CD4-positive, alpha-beta T cell (primary cell): ENCODE measurements at regions not wholly inside any gene's neighbourhood (a gene's known extent, or its start where the extent isn't known, plus 50 kb on each side); places are given as distances from the start of the nearest gene placed in this dataset.

ENCODE experiments used
- ATAC-seq: fragments of 200-7000 bp; cut with Tn5 transposase; one replicate; pipeline ENCODE4 v1.10.0; 2022; ENCODE audit warnings: mild to moderate bottlenecking; ENCODE audit not compliant: poor library complexity
- CTCF ChIA-PET: fragments of 350-600 bp; sonication (Branson Sonifier 250); formaldehyde crosslinking; loops from one replicate; lab custom pipeline; 2021; ENCODE audit warnings: antibody characterized with exemption, inconsistent platforms; lab: Charles Lee
- POLR2A ChIA-PET: fragments of 350-600 bp; sonication (Branson Sonifier 250); formaldehyde crosslinking; loops from one replicate; lab custom pipeline; 2021; ENCODE audit warnings: antibody characterized with exemption, inconsistent platforms; lab: Charles Lee
- DNase-seq, 14 experiments: peaks; one replicate each; pipeline ENCODE4 v3.0.0-alpha.2; 2013 to 2020; ENCODE audit warnings: mixed read lengths in 2 of 14
- H3K27ac ChIP-seq, 2 donors: one replicate each; pipeline versions ENCODE4 v1.5.1 to v1.7.0; 2013; ENCODE audit warnings: low read length in 2 of 2, low read depth in 1 of 2, mild to moderate bottlenecking in 1 of 2
- H3K27me3 ChIP-seq, 2 experiments: 1 replicate in 1 of 2; 2 replicates in 1 of 2; pipeline versions ENCODE4 v1.6.1 to v1.7.0; 2013; ENCODE audit warnings: low read length in 2 of 2, control low read depth in 1 of 2, mild to moderate bottlenecking in 1 of 2, moderate library complexity in 1 of 2; ENCODE audit not compliant: insufficient read depth in 2 of 2, control insufficient read depth in 1 of 2
- H3K36me3 ChIP-seq: one replicate; pipeline ENCODE4 v1.6.1; 2013; ENCODE audit warnings: low read length, control low read depth; ENCODE audit not compliant: insufficient read depth
- H3K4me1 ChIP-seq: one replicate; pipeline ENCODE4 v1.6.1; 2013; ENCODE audit warnings: low read length, control low read depth; ENCODE audit not compliant: insufficient read depth
- H3K4me3 ChIP-seq: one replicate; pipeline ENCODE4 v1.5.1; 2013; ENCODE audit warnings: mild to moderate bottlenecking, low read length, moderate library complexity
- H3K9me3 ChIP-seq, 2 experiments: 1 replicate in 1 of 2; 2 replicates in 1 of 2; pipeline versions ENCODE4 v1.6.1 to v1.7.0; 2013; ENCODE audit warnings: low read length in 2 of 2, mild to moderate bottlenecking in 2 of 2, control low read depth in 1 of 2, moderate library complexity in 1 of 2; ENCODE audit not compliant: control insufficient read depth in 1 of 2, insufficient read depth in 1 of 2
- H3K27ac Mint-ChIP-seq: one replicate; pipeline ENCODE4 v1.8.0; 2020; ENCODE audit warnings: mixed read lengths
- H3K27me3 Mint-ChIP-seq: one replicate; pipeline ENCODE4 v1.8.0; 2021; ENCODE audit warnings: mixed read lengths
- H3K36me3 Mint-ChIP-seq: one replicate; pipeline ENCODE4 v1.8.0; 2021; ENCODE audit warnings: low read depth, mixed read lengths
- H3K4me1 Mint-ChIP-seq: one replicate; pipeline ENCODE4 v1.8.0; 2021; ENCODE audit warnings: low read depth, mixed read lengths
- H3K4me3 Mint-ChIP-seq: one replicate; pipeline ENCODE4 v1.8.0; 2020; ENCODE audit warnings: mild to moderate bottlenecking, mixed read lengths
- H3K9me3 Mint-ChIP-seq: one replicate; pipeline ENCODE4 v1.8.0; 2020; ENCODE audit warnings: mixed read lengths
- CTCF ChIP-seq: fragments of 200-600 bp; IDR thresholded peaks from one replicate; pipeline ENCODE4 v1.8.0; 2022; ENCODE audit warnings: antibody characterized with exemption, mild to moderate bottlenecking
- intact Hi-C, 2 experiments: fragments of 100-400 bp; cut with DNase I in 1 of 2; cut with micrococcal nuclease in 1 of 2; formaldehyde crosslinking; loops; one replicate each; pipeline versions ENCODE4 v1.15.1 to v1.9.0; 2023 to 2025; cut with DNase I, micrococcal nuclease

DNA sequence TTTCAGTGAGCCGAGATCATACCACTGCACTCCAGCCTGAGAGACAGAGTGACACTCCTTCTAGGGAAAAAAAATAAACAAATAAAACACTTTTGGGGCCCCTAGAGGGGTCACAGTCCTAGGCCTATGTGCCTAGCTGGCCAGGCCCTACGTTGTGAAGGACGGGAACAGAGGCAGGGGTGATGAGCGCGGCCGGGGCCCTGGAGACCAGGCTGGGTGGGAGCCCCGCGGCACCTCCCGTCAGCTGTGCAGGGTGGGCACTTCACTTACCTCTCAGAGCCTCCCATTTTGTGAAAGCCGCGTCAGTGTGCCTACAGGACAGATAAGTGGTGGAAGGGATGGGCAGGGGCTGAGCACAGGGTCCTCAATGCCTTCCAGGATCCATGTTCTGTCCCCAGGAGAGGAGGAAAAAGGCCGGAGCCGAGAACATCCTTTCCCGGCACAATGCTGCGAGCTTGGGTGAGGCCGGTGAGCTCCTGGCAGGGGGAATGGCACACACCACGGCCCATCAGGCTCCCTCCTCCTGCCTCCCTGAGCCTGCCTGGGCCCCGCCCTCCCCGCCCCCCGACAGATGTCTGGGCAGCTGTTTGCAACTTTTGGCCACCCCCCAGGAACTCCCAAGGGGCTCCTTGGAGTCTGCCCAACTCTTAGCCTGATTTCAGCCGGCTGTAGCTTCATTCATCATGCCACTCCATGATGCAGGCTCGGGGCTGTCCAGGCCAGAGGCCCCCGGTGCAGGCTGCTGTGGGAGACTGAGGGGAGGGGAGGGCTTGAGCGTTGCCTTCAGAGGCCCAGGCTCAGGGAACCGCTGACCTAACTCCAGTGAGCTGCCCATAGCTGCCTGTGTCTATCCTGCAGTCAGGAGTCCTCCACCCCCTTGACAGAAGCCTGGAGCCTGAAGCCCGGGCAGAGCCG is 196.5 kb downstream of the TFCP2L1 start:
- no peaks in the 10 kb centered on the region for H3K9me3 Mint-ChIP-seq
- no peaks in the 10 kb centered on the region for H3K4me1 ChIP-seq

DNA sequence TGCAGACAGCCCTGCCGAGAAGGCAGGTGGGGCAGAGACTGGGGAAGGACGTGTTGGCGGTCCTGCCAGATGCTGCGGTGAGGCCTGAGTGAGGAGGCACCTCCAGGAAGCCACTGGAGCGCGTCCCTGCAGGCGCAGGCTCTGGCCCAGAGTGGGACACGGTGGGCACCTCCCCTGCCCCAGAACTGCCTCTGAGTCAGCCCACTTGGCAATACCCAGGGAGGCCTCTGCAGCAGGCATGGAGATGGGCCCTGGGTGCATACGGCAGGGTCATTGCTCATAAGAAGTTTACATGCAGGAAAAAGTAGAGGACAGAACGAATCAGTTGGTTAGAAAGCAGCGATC is 195.9 kb downstream of the TFCP2L1 start:
- ATAC-seq (no peak), DNase-seq (no peak)
- Histone ChIP-seq H3K27me3 (no peaks in the 10 kb centered on the region), H3K27ac (no peak overlapping the region), H3K36me3 (no peaks in the 10 kb centered on the region), H3K4me3 (no peak overlapping the region), H3K4me1 (no peaks in the 10 kb centered on the region), H3K9me3 (peaks cover 0 to 6% of the 10 kb centered on the region in 2 experiments)
- no peak for TF ChIP-seq CTCF
- H3K27ac Mint-ChIP-seq = no peak overlapping the region
- intact Hi-C loops = no loop called here
- CTCF ChIA-PET = no interaction called here
- no peaks in the 10 kb centered on the region for H3K9me3 Mint-ChIP-seq
- H3K4me1 Mint-ChIP-seq = no peaks in the 10 kb centered on the region
- H3K4me3 Mint-ChIP-seq = no peak overlapping the region
- peaks cover 8% of the 10 kb centered on the region for H3K27me3 Mint-ChIP-seq
- H3K36me3 Mint-ChIP-seq = no peaks in the 10 kb centered on the region
- POLR2A ChIA-PET = no interaction called here

More for the DNA sequence above, 196.5 kb downstream of the TFCP2L1 start:
- Histone ChIP-seq H3K9me3 (peaks cover 0 to 6% of the 10 kb centered on the region in 2 experiments), H3K27me3 (peaks cover 0 to 3% of the 10 kb centered on the region in 2 experiments), H3K27ac (no peak overlapping the region), H3K36me3 (no peaks in the 10 kb centered on the region), H3K4me3 (no peak overlapping the region)
- ATAC-seq = no peak
- Mint-ChIP-seq H3K27ac (no peak overlapping the region), H3K36me3 (no peaks in the 10 kb centered on the region), H3K4me1 (no peaks in the 10 kb centered on the region), H3K4me3 (no peak overlapping the region), H3K27me3 (peaks cover 4% of the 10 kb centered on the region)
- CTCF ChIA-PET = no interaction called here
- POLR2A ChIA-PET = no interaction called here
- TF ChIP-seq CTCF = no peak
- DNase-seq = no peak
- intact Hi-C loops = no loop called here

GRCh38 chr2:121090088-121090715 is 194.8 kb downstream of the TFCP2L1 start:
- Mint-ChIP-seq H3K27me3 (peaks cover 8% of the 10 kb centered on the region), H3K4me3 (no peak overlapping the region), H3K9me3 (no peaks in the 10 kb centered on the region), H3K4me1 (no peaks in the 10 kb centered on the region), H3K27ac (no peak overlapping the region), H3K36me3 (no peaks in the 10 kb centered on the region)
- ChIA-PET POLR2A (no interaction called here), CTCF (no interaction called here)
- no peak for DNase-seq
- TF ChIP-seq CTCF = no peak
- ATAC-seq = no peak
- Histone ChIP-seq H3K4me1 (no peaks in the 10 kb centered on the region), H3K4me3 (no peak overlapping the region), H3K9me3 (peaks cover 0 to 6% of the 10 kb centered on the region in 2 experiments), H3K27ac (no peak overlapping the region), H3K27me3 (no peaks in the 10 kb centered on the region), H3K36me3 (no peaks in the 10 kb centered on the region)
- intact Hi-C loops = no loop called here
